ENCODE measurements at regions not wholly inside any gene's neighbourhood (a gene's known extent, or its start where the extent isn't known, plus 50 kb on each side); places are given as distances from the start of the nearest gene placed in this dataset.

GRCh38 chr15:39127925-39128617 lies 452.8 kb upstream of the THBS1 start (continued):
- TF ChIP-seq ZNF687 (CRISPR knock-in tag; IDR thresholded peaks at IDR 0.05), result no peak
- TF ChIP-seq KMT2A (CRISPR knock-in tag; IDR thresholded peaks at IDR 0.05), result 0 out of 2 replicates have a peak, but pooled peaks have one; percentile 39
- peak; percentile 26; the same call in 1 of the 2 replicates for TF ChIP-seq ZFX (CRISPR knock-in tag; IDR thresholded peaks at IDR 0.05; ENCODE audit: low read depth)
- 0 out of 2 replicates have a peak, but pooled peaks have one; percentile 42 for TF ChIP-seq MBD4 (IDR thresholded peaks at IDR 0.05; ENCODE audit: borderline replicate concordance, low read length)
- no peak; the same call in 1 of the 2 replicates for TF ChIP-seq NR2C2 (CRISPR knock-in tag; IDR thresholded peaks at IDR 0.05; ENCODE audit: borderline replicate concordance)
- peak; percentile 37; the same call in 1 of the 2 replicates for TF ChIP-seq PRDM10 (CRISPR knock-in tag; IDR thresholded peaks at IDR 0.05; ENCODE audit: low read depth)
- TF ChIP-seq JUNB (CRISPR knock-in tag; IDR thresholded peaks at IDR 0.05; ENCODE audit: borderline replicate concordance), result peak; percentile 99
- no peak for TF ChIP-seq PCBP2 (optimal IDR thresholded peaks at IDR 0.05; ENCODE audit: low read depth, low read length, poor library complexity, severe bottlenecking)
- no peak for TF ChIP-seq HMG20B (CRISPR knock-in tag; conservative IDR thresholded peaks at IDR 0.05)
- peak; percentile 89 for TF ChIP-seq ARID5B (CRISPR knock-in tag; IDR thresholded peaks at IDR 0.05)
- TF ChIP-seq SMAD3 (CRISPR knock-in tag; IDR thresholded peaks at IDR 0.05), result 0 out of 2 replicates have a peak, but pooled peaks have one; percentile 25
- TF ChIP-seq FOXK2 (IDR thresholded peaks at IDR 0.05), result no peak
- 0 out of 2 replicates have a peak, but pooled peaks have one; percentile 26 for TF ChIP-seq KDM4B (CRISPR knock-in tag; IDR thresholded peaks at IDR 0.05)
- TF ChIP-seq SOX6 (IDR thresholded peaks at IDR 0.05), result no peak
- TF ChIP-seq SOX6 (CRISPR knock-in tag; IDR thresholded peaks at IDR 0.05), result peak; percentile 84
- no peak for TF ChIP-seq ZNF451 (CRISPR knock-in tag; IDR thresholded peaks at IDR 0.05)
- TF ChIP-seq BCL6 (CRISPR knock-in tag; IDR thresholded peaks at IDR 0.05), result peak; percentile 33
